ENCODE measurements at regions not wholly inside any gene's neighbourhood (a gene's known extent, or its start where the extent isn't known, plus 50 kb on each side); places are given as distances from the start of the nearest gene placed in this dataset.
A peak's percentile ranks its signal among the peaks of the same experiment; 100 is the strongest.

DNA sequence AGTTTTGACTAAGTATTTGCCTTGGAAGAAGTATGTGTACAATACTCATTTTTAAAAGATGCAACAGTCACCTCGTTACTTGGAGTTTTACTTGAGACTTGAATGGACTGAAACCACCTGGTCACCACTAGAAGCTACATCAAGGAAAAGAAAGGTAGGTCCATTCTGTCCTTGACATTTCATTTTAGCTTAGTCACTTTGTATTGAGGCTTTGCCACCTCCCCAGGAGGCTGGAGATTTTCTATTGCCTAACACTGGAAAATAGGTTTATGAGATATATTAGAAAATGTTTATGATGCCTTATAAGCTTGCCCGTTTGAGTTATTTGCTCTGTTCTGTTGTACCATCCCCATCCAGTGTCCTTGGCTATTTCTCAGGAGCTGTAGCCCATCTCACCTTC lies 107.9 kb upstream of the ETAA1 start:
- Mint-ChIP-seq H3K4me3 (ENCODE audit: unreplicated experiment) (no peak overlapping the region), H3K36me3 (ENCODE audit: insufficient read depth, unreplicated experiment) (peaks cover 11% of the 10 kb centered on the region), H3K4me1 (ENCODE audit: insufficient read depth, unreplicated experiment) (peaks cover 16% of the 10 kb centered on the region), H3K27me3 (ENCODE audit: insufficient read depth, unreplicated experiment) (no peaks in the 10 kb centered on the region), H3K27ac (ENCODE audit: low read depth, unreplicated experiment) (peak overlapping the region; percentile 89), H3K9me3 (ENCODE audit: unreplicated experiment) (no peaks in the 10 kb centered on the region)
- POLR2A ChIA-PET = interaction anchor here (2.8 kb wide), 1 partner anchor 29 kb away, joined by 13 read pairs; no protein-coding TSS in a partner anchor
- CTCF ChIA-PET = interaction anchor here (0.5 kb wide), 1 partner anchor 1737 kb away, joined by 3 read pairs; no protein-coding TSS in a partner anchor
- DNase-seq (ENCODE audit: unreplicated experiment) = no peak
- TF ChIP-seq, protein P1, sequence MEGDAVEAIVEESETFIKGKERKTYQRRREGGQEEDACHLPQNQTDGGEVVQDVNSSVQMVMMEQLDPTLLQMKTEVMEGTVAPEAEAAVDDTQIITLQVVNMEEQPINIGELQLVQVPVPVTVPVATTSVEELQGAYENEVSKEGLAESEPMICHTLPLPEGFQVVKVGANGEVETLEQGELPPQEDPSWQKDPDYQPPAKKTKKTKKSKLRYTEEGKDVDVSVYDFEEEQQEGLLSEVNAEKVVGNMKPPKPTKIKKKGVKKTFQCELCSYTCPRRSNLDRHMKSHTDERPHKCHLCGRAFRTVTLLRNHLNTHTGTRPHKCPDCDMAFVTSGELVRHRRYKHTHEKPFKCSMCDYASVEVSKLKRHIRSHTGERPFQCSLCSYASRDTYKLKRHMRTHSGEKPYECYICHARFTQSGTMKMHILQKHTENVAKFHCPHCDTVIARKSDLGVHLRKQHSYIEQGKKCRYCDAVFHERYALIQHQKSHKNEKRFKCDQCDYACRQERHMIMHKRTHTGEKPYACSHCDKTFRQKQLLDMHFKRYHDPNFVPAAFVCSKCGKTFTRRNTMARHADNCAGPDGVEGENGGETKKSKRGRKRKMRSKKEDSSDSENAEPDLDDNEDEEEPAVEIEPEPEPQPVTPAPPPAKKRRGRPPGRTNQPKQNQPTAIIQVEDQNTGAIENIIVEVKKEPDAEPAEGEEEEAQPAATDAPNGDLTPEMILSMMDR (IDR thresholded peaks at IDR 0.05; ENCODE audit: unreplicated experiment) = no peak
- no TSS peak for BruUV-seq (replicated peaks)
- intact Hi-C loops (cut with micrococcal nuclease) = no loop called here

DNA sequence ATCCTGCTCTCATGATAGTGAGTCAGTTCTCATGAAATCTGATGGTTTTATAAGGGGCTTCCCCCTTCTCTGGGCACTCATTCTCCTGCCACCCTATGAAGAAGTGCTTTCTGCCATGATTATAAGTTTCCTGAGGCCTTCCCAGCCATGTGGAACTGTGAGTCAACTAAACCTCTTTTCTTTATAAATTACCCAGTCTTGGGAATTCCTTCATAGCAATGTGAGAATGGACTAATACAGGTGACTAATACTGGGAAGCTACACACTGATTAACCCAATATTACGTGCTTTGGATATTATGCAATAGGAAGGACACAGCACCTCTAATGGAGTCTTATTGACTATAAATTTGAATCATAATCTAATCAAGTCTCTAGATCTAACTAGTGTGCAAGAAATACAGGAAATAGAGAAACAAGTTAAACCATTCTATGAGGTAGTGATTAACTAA lies 107.2 kb upstream of the ETAA1 start:
- no peaks in the 10 kb centered on the region for H3K27me3 Mint-ChIP-seq (ENCODE audit: insufficient read depth, unreplicated experiment)
- peaks cover 16% of the 10 kb centered on the region for H3K4me1 Mint-ChIP-seq (ENCODE audit: insufficient read depth, unreplicated experiment)
- TSS peak; percentile 22 for BruUV-seq (replicated peaks)
- intact Hi-C loops (cut with micrococcal nuclease) = loop anchor here (1.0 kb wide), 2 partner anchors 107 to 361 kb away; partner anchors contain the start of gene ETAA1
- H3K4me3 Mint-ChIP-seq (ENCODE audit: unreplicated experiment) = no peak overlapping the region
- POLR2A ChIA-PET = interaction anchor here (1.0 to 2.8 kb wide), 6 partner anchors 8 to 174 kb away, joined by 3 to 13 read pairs (median 6); no protein-coding TSS in a partner anchor
- peaks cover 11% of the 10 kb centered on the region for H3K36me3 Mint-ChIP-seq (ENCODE audit: insufficient read depth, unreplicated experiment)
- H3K27ac Mint-ChIP-seq (ENCODE audit: low read depth, unreplicated experiment) = peak overlapping the region; percentile 89
- TF ChIP-seq, protein P1 (IDR thresholded peaks at IDR 0.05; ENCODE audit: unreplicated experiment) = no peak
- peak; percentile 65 for DNase-seq (ENCODE audit: unreplicated experiment)
- CTCF ChIA-PET = interaction anchor here (0.5 to 0.7 kb wide), 2 partner anchors 619 to 1738 kb away, joined by 3 read pairs; no protein-coding TSS in a partner anchor
- no peaks in the 10 kb centered on the region for H3K9me3 Mint-ChIP-seq (ENCODE audit: unreplicated experiment)

DNA sequence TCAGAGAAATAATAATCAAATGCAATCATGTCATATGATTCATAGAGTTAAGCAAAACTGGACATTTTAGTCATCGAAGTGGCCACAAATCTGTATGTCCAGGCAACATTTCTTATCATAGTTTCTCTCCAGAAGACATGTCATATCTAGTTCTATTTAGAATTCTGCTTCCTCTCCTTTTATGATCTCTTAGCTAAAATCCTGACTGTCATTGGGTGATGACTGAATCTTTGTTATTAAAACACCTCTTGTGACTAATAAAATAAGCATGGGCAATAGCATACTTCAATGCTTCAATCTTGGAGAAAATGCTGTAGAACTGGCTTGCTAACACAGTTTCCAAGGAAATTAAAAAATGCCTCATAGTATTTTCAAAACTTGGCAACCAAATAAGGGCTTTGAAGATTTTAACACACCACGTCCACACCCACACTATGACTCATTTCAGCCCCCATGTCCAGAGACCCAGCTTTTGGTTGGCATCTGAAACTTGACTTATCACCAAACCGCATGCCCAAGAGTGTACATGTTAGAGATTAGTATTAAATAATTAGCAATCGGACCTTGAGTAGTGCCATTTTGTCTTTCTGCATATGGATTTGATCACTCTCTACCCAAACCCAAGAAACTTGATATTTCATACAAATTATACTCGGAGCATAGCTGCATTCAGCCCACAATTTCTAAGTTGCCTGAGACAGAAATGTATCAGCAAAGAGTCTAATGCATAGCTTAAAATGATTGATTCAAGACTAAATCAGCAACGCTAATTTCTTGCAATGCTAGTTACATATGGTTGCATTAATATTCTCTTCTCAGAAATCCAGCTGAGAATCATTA lies 106.5 kb upstream of the ETAA1 start:
- H3K9me3 Mint-ChIP-seq (ENCODE audit: unreplicated experiment) = no peaks in the 10 kb centered on the region
- ChIA-PET CTCF (interaction anchor here (0.5 to 0.7 kb wide), 3 partner anchors 187 to 1722 kb away, joined by 3 to 4 read pairs (median 3); partner anchors contain the start of gene ANTXR1), POLR2A (interaction anchor here (0.7 to 2.8 kb wide), 10 partner anchors 9 to 856 kb away, joined by 3 to 13 read pairs (median 4); no protein-coding TSS in a partner anchor)
- peaks cover 16% of the 10 kb centered on the region for H3K4me1 Mint-ChIP-seq (ENCODE audit: insufficient read depth, unreplicated experiment)
- H3K27me3 Mint-ChIP-seq (ENCODE audit: insufficient read depth, unreplicated experiment) = no peaks in the 10 kb centered on the region
- TF ChIP-seq, protein P1 (IDR thresholded peaks at IDR 0.05; ENCODE audit: unreplicated experiment) = no peak
- H3K36me3 Mint-ChIP-seq (ENCODE audit: insufficient read depth, unreplicated experiment) = peaks cover 11% of the 10 kb centered on the region
- H3K4me3 Mint-ChIP-seq (ENCODE audit: unreplicated experiment) = no peak overlapping the region
- H3K27ac Mint-ChIP-seq (ENCODE audit: low read depth, unreplicated experiment) = peak overlapping the region; percentile 89
- peak; percentile 74 for DNase-seq (ENCODE audit: unreplicated experiment)
- BruUV-seq (replicated peaks) = no TSS peak
- intact Hi-C loops (cut with micrococcal nuclease) = loop anchor here (1.0 kb wide), 2 partner anchors 107 to 361 kb away; partner anchors contain the start of gene ETAA1

DNA sequence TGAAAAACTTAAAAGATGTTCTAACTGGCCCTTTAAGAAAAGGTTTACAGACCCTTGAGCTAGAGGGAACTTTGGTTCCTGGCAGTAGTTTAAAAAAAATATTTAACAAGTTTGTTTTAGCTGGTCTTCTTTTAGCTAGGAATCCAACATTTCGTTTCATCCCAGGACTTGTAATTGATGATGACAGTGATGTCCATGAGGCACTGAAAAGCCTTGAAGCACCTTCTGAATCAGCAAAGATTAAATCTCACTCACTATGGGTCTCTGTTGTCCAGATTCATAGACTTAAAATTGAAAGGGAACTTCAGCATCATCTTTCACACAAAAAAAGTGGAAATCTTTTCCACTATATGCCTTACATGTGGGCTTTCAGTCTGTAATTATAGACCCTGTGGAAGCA lies 102.9 kb upstream of the ETAA1 start:
- Mint-ChIP-seq H3K4me1 (ENCODE audit: insufficient read depth, unreplicated experiment) (peaks cover 16% of the 10 kb centered on the region), H3K9me3 (ENCODE audit: unreplicated experiment) (no peaks in the 10 kb centered on the region), H3K27ac (ENCODE audit: low read depth, unreplicated experiment) (no peak overlapping the region), H3K27me3 (ENCODE audit: insufficient read depth, unreplicated experiment) (no peaks in the 10 kb centered on the region), H3K36me3 (ENCODE audit: insufficient read depth, unreplicated experiment) (peaks cover 7% of the 10 kb centered on the region), H3K4me3 (ENCODE audit: unreplicated experiment) (no peak overlapping the region)
- intact Hi-C loops (cut with micrococcal nuclease) = no loop called here
- TF ChIP-seq, protein P1 (IDR thresholded peaks at IDR 0.05; ENCODE audit: unreplicated experiment) = no peak
- ChIA-PET POLR2A (interaction anchor here (0.7 kb wide), 2 partner anchors 33 to 134 kb away, joined by 3 read pairs; no protein-coding TSS in a partner anchor), CTCF (interaction anchor here (0.6 to 1.2 kb wide), 2 partner anchors 28 to 104 kb away, joined by 3 to 5 read pairs; no protein-coding TSS in a partner anchor)
- BruUV-seq (replicated peaks) = no TSS peak
- no peak for DNase-seq (ENCODE audit: unreplicated experiment)

All from MCF 10A (cell line).